Transverse colon (tissue), 4 donors: ENCODE measurements at regions not wholly inside any gene's neighbourhood (a gene's known extent, or its start where the extent isn't known, plus 50 kb on each side); places are given as distances from the start of the nearest gene placed in this dataset.
"Not testable (repeated sequence)": the region's sequence is repeated elsewhere in the genome, so short reads cannot be mapped to it uniquely, and the experiment has no call there.

Experiments
- CTCF ChIP-seq, 5 experiments: fragments of 200-600 bp in 3 of 5; fragments of 450-650 bp in 2 of 5; sonication (generic) in 3 of 5; IDR thresholded peaks; 1 replicate in 2 of 5; 2 replicates in 3 of 5; pipeline ENCODE4 v1.5.1; 2016 to 2017; ENCODE audit warnings: antibody characterized with exemption in 5 of 5, inconsistent platforms in 3 of 5, mild to moderate bottlenecking in 2 of 5, moderate library complexity in 1 of 5
- EP300 ChIP-seq: sonication (generic); formaldehyde crosslinking; IDR thresholded peaks from one replicate; pipeline ENCODE4 v1.6.1; 2017; ENCODE audit warnings: antibody characterized with exemption, low read depth
- POLR2A ChIP-seq: fragments of 450-650 bp; IDR thresholded peaks from one replicate; pipeline ENCODE4 v1.6.1; 2016; ENCODE audit warnings: antibody characterized with exemption, mild to moderate bottlenecking, moderate library complexity
- POLR2AphosphoS5 ChIP-seq, 3 donors: sonication (generic); formaldehyde crosslinking; IDR thresholded peaks; one replicate each; pipeline ENCODE4 v1.6.1; 2016; ENCODE audit warnings: antibody characterized with exemption in 3 of 3

DNA sequence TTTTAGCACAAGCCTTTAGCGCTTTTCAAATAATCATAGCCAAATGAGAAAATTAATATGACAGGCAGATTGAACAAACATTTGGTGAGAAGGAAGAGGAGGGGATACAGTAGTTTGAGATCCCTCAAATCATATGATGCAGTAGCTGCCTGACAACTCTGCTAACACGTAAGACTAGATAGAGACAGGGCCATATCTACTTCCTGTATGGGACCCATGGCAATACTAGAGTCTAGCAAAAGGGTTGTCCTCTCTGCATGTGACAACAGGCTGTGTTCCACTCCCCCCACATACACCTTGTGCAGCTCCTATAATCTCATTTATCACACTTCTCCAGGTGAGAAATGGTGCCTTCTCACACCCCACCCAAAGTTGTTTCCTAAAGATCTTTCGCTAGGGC, 106.3 kb upstream of the NBPF26 start:
- TF ChIP-seq CTCF (IDR thresholded peaks at IDR 0.05); POLR2A; POLR2AphosphoS5 (IDR thresholded peaks at IDR 0.05); EP300: not testable (repeated sequence)
